ENCODE measurements at regions not wholly inside any gene's neighbourhood (a gene's known extent, or its start where the extent isn't known, plus 50 kb on each side); places are given as distances from the start of the nearest gene placed in this dataset.

DNA sequence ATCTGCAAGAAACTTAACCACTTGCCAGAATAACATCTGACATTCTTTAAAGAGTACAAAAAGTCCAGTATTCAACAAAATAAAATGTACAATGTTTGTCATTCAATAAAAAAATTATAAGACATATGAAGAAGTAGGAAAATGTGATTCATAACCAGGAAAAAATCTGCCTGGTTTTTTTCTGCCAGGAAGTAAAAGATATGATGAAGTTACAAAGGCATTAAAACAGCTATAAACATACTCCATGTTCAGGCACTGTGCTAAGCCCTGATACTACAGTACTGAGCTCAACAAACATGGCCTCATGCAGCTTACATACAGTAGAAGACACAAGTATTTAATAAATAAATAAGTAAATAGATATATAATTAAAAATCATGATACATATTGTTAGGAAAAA lies 178.4 kb upstream of the STT3B start:
- TF ChIP-seq POLR2AphosphoS5 (IDR thresholded peaks at IDR 0.05; ENCODE audit: low read depth, low read length): no peak
- TF ChIP-seq, protein P1, sequence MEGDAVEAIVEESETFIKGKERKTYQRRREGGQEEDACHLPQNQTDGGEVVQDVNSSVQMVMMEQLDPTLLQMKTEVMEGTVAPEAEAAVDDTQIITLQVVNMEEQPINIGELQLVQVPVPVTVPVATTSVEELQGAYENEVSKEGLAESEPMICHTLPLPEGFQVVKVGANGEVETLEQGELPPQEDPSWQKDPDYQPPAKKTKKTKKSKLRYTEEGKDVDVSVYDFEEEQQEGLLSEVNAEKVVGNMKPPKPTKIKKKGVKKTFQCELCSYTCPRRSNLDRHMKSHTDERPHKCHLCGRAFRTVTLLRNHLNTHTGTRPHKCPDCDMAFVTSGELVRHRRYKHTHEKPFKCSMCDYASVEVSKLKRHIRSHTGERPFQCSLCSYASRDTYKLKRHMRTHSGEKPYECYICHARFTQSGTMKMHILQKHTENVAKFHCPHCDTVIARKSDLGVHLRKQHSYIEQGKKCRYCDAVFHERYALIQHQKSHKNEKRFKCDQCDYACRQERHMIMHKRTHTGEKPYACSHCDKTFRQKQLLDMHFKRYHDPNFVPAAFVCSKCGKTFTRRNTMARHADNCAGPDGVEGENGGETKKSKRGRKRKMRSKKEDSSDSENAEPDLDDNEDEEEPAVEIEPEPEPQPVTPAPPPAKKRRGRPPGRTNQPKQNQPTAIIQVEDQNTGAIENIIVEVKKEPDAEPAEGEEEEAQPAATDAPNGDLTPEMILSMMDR (IDR thresholded peaks at IDR 0.05 in 2 of 3, conservative IDR thresholded peaks at IDR 0.05 in 1 of 3; ENCODE audit: borderline replicate concordance in 1 of 3, insufficient read depth in 1 of 3, low read depth in 2 of 3, low read length in 2 of 3): no peak
- TF ChIP-seq SP1 (IDR thresholded peaks at IDR 0.05; ENCODE audit: low read depth): no peak

Data from HCT116 (cell line).